HCT116 (cell line): ENCODE measurements at regions not wholly inside any gene's neighbourhood (a gene's known extent, or its start where the extent isn't known, plus 50 kb on each side); places are given as distances from the start of the nearest gene placed in this dataset.

Source experiments
- ATAC-seq: fragments of 200-7000 bp; cut with Tn5 transposase; 2 replicates; pipeline ENCODE4 v1.9.1; 2020; ENCODE audit warnings: mild to moderate bottlenecking, moderate library complexity
- BruUV-seq: library from RNA; stranded (reverse); fragments of 400-500 nt; replicated peaks from 2 replicates; lab custom pipeline; 2021; lab: Mats Ljungman, UMichigan
- CTCF ChIA-PET: fragments of 300-600 bp; sonication (Branson Sonifier 250); formaldehyde crosslinking; loops from one replicate; lab custom pipeline; 2021; ENCODE audit warnings: antibody characterized with exemption; lab: Charles Lee
- POLR2A ChIA-PET: fragments of 300-600, 350-600 bp; sonication (Branson Sonifier 250); formaldehyde crosslinking; loops from one replicate; lab custom pipeline; 2021; ENCODE audit warnings: antibody characterized with exemption; lab: Charles Lee
- RAD21 ChIA-PET, 2 experiments: fragments of 300-600 bp; sonication (Branson Sonifier 250); formaldehyde crosslinking; loops; one replicate each; lab custom pipeline; 2023; ENCODE audit warnings: low total read pairs in 2 of 2; ENCODE audit not compliant: uncharacterized antibody in 2 of 2, unreplicated experiment in 2 of 2, low non-redundant PET in 1 of 2; lab: Charles Lee
- DNase-seq: peaks from one replicate; pipeline ENCODE4 v3.0.0-alpha.2; 2010; ENCODE audit warnings: low read depth, low spot score
- H2AFZ ChIP-seq: fragments of 200-600 bp; shearing (Covaris generic), sonication (generic); 2 replicates; pipeline ENCODE4 v1.6.1; 2017; ENCODE audit warnings: low read depth, mixed run types, mixed read lengths, antibody characterized with exemption, low read length; ENCODE audit not compliant: poor library complexity, severe bottlenecking
- H3K27ac ChIP-seq: 2 replicates; pipeline ENCODE4 v1.5.1; 2012; ENCODE audit warnings: low read depth, low read length
- H3K27me3 ChIP-seq: fragments of 200-600 bp; sonication (generic); 2 replicates; pipeline ENCODE4 v1.6.1; 2016; ENCODE audit warnings: mixed run types, low read length, mixed read lengths; ENCODE audit not compliant: insufficient read depth
- H3K36me3 ChIP-seq, 2 experiments: fragments of 200-500 bp in 1 of 2; fragments of 200-600 bp in 1 of 2; sonication (Bioruptor generic) in 1 of 2; sonication (generic) in 1 of 2; 2 replicates each; pipeline versions ENCODE4 v1.5.1 to v1.6.1; 2014 to 2016; ENCODE audit warnings: low read length in 2 of 2, inconsistent platforms in 1 of 2, mixed read lengths in 1 of 2, mixed run types in 1 of 2; ENCODE audit not compliant: insufficient read depth in 2 of 2, control insufficient read depth in 1 of 2
- H3K4me1 ChIP-seq, 2 experiments: fragments of 200-600 bp in 1 of 2; sonication (generic) in 1 of 2; 2 replicates each; pipeline versions ENCODE4 v1.5.1 to v1.6.1; 2012 to 2017; ENCODE audit warnings: low read length in 2 of 2, inconsistent platforms in 1 of 2, mild to moderate bottlenecking in 1 of 2, mixed read lengths in 1 of 2, mixed run types in 1 of 2, moderate library complexity in 1 of 2; ENCODE audit not compliant: insufficient read depth in 2 of 2, control insufficient read depth in 1 of 2
- H3K4me2 ChIP-seq: fragments of 200-600 bp; sonication (generic); 2 replicates; pipeline ENCODE4 v1.6.1; 2017; ENCODE audit warnings: mixed run types, low read length, mixed read lengths
- H3K4me3 ChIP-seq, 2 experiments: fragments of 200-600 bp in 1 of 2; sonication (generic) in 1 of 2; replicated peaks in 1 of 2; 2 replicates each; pipeline ENCODE4 v1.5.1; 2011 to 2016; ENCODE audit warnings: low read length in 2 of 2, control low read depth in 1 of 2, low read depth in 1 of 2, mild to moderate bottlenecking in 1 of 2, mixed read lengths in 1 of 2, mixed run types in 1 of 2
- H3K79me2 ChIP-seq: fragments of 200-600 bp; sonication (generic); 2 replicates; pipeline ENCODE4 v1.6.1; 2017; ENCODE audit warnings: mild to moderate bottlenecking, mixed run types, low read length, moderate library complexity, mixed read lengths; ENCODE audit not compliant: insufficient read depth
- H3K9ac ChIP-seq: fragments of 200-600 bp; sonication (generic); 2 replicates; pipeline ENCODE4 v1.6.1; 2016; ENCODE audit warnings: low read length, mixed read lengths
- H3K9me2 ChIP-seq: fragments of 200-600 bp; sonication (generic), shearing (Covaris generic); 2 replicates; pipeline ENCODE4 v1.6.1; 2017; ENCODE audit warnings: mixed run types, mild to moderate bottlenecking, moderate library complexity; ENCODE audit not compliant: insufficient read depth
- H3K9me3 ChIP-seq, 2 experiments: fragments of 200-500 bp in 1 of 2; fragments of 200-600 bp in 1 of 2; sonication (Bioruptor generic) in 1 of 2; sonication (generic) in 1 of 2; 2 replicates each; pipeline ENCODE4 v1.6.1; 2014 to 2017; ENCODE audit warnings: low read length in 2 of 2, mixed read lengths in 2 of 2, inconsistent platforms in 1 of 2, low read depth in 1 of 2, mild to moderate bottlenecking in 1 of 2, mixed run types in 1 of 2, moderate library complexity in 1 of 2; ENCODE audit not compliant: control insufficient read depth in 1 of 2, insufficient read depth in 1 of 2
- H4K20me1 ChIP-seq: fragments of 200-600 bp; sonication (generic), shearing (Covaris generic); 2 replicates; pipeline ENCODE4 v1.6.1; 2017; ENCODE audit warnings: mixed run types, mild to moderate bottlenecking, moderate library complexity; ENCODE audit not compliant: insufficient read depth
- EGR1 ChIP-seq: IDR thresholded peaks from 2 replicates; pipeline ENCODE4 v1.6.1; 2012; ENCODE audit warnings: low read depth
- EZH2phosphoT487 ChIP-seq: fragments of 200-600 bp; IDR thresholded peaks from 2 replicates; pipeline ENCODE4 v1.6.1; 2018; ENCODE audit warnings: antibody characterized with exemption, borderline replicate concordance
- JUND ChIP-seq: IDR thresholded peaks from 2 replicates; pipeline ENCODE4 v1.6.1; 2012
- POLR2A ChIP-seq: IDR thresholded peaks from 2 replicates; pipeline ENCODE4 v1.7.0; 2011; ENCODE audit warnings: borderline replicate concordance; ENCODE audit not compliant: insufficient read depth, insufficient read length; ENCODE audit errors: extremely low read depth
- YY1 ChIP-seq: IDR thresholded peaks from 2 replicates; pipeline ENCODE4 v1.6.1; 2011; ENCODE audit warnings: low read length, low read depth, moderate library complexity, mild to moderate bottlenecking; ENCODE audit not compliant: insufficient replicate concordance; ENCODE audit errors: extremely low read depth
- intact Hi-C: fragments of 100-400 bp; cut with micrococcal nuclease; formaldehyde crosslinking; loops from 2 replicates; pipeline ENCODE4 v1.10.0; 2022
- TF ChIP-seq, protein P1 (sequence below), 3 experiments: fragments of 200-600 bp in 1 of 3; sonication (generic) in 1 of 3; IDR thresholded peaks in 2 of 3; conservative IDR thresholded peaks in 1 of 3; 2 replicates each; pipeline ENCODE4 v1.5.1; 2012 to 2017; ENCODE audit warnings: low read depth in 2 of 3, low read length in 2 of 3, antibody characterized with exemption in 1 of 3, borderline replicate concordance in 1 of 3, control low read depth in 1 of 3, mild to moderate bottlenecking in 1 of 3, mixed read lengths in 1 of 3, mixed run types in 1 of 3, moderate library complexity in 1 of 3; ENCODE audit not compliant: insufficient read depth in 1 of 3

GRCh38 chr19:31988256-31988655 lies 357.2 kb upstream of the ZNF507 start:
- Histone ChIP-seq H2AFZ (no peak overlapping the region), H3K36me3 (no peaks in the 10 kb centered on the region), H4K20me1 (no peaks in the 10 kb centered on the region), H3K27me3 (no peaks in the 10 kb centered on the region), H3K9ac (no peak overlapping the region), H3K9me3 (peaks cover 0 to 41% of the 10 kb centered on the region in 2 experiments; a peak in 2 of 4 replicates), H3K4me1 (no peaks in the 10 kb centered on the region), H3K4me3 (no peak overlapping the region), H3K27ac (no peak overlapping the region), H3K4me2 (no peak overlapping the region), H3K9me2 (no peaks in the 10 kb centered on the region), H3K79me2 (no peaks in the 10 kb centered on the region)
- DNase-seq, result no peak
- BruUV-seq, result no TSS peak
- intact Hi-C loops, result no loop called here
- ChIA-PET CTCF (no interaction called here), RAD21 (no interaction called here), POLR2A (no interaction called here)
- no peak for ATAC-seq
- TF ChIP-seq JUND, result no peak
- no peak for TF ChIP-seq POLR2A
- TF ChIP-seq YY1, result no peak
- no peak for TF ChIP-seq EZH2phosphoT487
- TF ChIP-seq, protein P1, sequence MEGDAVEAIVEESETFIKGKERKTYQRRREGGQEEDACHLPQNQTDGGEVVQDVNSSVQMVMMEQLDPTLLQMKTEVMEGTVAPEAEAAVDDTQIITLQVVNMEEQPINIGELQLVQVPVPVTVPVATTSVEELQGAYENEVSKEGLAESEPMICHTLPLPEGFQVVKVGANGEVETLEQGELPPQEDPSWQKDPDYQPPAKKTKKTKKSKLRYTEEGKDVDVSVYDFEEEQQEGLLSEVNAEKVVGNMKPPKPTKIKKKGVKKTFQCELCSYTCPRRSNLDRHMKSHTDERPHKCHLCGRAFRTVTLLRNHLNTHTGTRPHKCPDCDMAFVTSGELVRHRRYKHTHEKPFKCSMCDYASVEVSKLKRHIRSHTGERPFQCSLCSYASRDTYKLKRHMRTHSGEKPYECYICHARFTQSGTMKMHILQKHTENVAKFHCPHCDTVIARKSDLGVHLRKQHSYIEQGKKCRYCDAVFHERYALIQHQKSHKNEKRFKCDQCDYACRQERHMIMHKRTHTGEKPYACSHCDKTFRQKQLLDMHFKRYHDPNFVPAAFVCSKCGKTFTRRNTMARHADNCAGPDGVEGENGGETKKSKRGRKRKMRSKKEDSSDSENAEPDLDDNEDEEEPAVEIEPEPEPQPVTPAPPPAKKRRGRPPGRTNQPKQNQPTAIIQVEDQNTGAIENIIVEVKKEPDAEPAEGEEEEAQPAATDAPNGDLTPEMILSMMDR (IDR thresholded peaks at IDR 0.05 in 2 of 3, conservative IDR thresholded peaks at IDR 0.05 in 1 of 3; ENCODE audit: borderline replicate concordance in 1 of 3, insufficient read depth in 1 of 3, low read depth in 2 of 3, low read length in 2 of 3), result no peak

DNA sequence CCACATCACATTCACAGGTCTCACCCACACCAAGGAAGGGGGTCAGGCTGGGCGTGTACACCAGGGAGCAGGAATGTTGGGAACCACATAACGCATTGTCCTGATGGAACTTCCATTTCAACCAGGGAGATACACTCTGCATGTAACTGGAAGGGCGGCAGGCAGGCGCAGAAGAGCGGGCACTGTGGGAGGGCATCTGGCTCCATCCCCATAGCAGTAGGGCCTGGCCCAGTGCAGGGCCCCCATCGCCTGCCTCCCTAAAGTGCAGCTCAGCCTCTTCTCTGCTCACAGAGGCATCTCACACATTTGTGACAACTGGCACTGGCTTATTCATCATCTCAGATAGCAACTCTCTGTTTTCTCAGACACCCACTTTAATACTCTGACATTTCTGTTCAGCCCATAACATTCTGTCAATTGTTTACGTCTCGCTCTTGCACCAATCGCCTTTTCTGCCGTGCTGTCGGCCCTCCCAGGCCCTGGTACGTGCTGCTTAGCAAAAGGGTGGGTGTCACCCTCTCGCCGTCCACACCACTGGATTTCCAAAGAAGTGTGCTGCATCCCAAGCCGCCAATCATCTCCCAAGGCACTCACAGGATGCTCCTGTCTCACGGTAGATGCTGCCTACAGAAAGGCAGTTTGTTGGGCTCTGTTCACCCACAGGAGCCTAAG lies 353.3 kb upstream of the ZNF507 start:
- DNase-seq (no peak), ATAC-seq (no peak)
- intact Hi-C loops, result no loop called here
- Histone ChIP-seq H3K4me2 (no peak overlapping the region), H3K9ac (no peak overlapping the region), H3K4me1 (no peaks in the 10 kb centered on the region), H3K9me3 (peaks cover 0 to 43% of the 10 kb centered on the region in 2 experiments; a peak in 2 of 4 replicates), H3K36me3 (no peaks in the 10 kb centered on the region), H4K20me1 (no peaks in the 10 kb centered on the region), H3K9me2 (no peaks in the 10 kb centered on the region), H3K27ac (no peak overlapping the region), H3K27me3 (no peaks in the 10 kb centered on the region), H3K4me3 (no peak overlapping the region), H3K79me2 (no peaks in the 10 kb centered on the region), H2AFZ (no peak overlapping the region)
- ChIA-PET RAD21 (no interaction called here), CTCF (no interaction called here), POLR2A (no interaction called here)
- TF ChIP-seq EGR1, result no peak
- no TSS peak for BruUV-seq
